GM12892 (cell line): ENCODE measurements at regions not wholly inside any gene's neighbourhood (a gene's known extent, or its start where the extent isn't known, plus 50 kb on each side); places are given as distances from the start of the nearest gene placed in this dataset.

Source experiments
- DNase-seq: peaks from one replicate; pipeline ENCODE4 v3.0.0; 2011; ENCODE audit not compliant: insufficient read length
- FAIRE-seq: peaks from 2 replicates; lab custom pipeline; 2011; peaks lifted over from hg19 to GRCh38; lab: Jason Lieb, UNC
- POLR2A ChIP-seq: IDR thresholded peaks from 2 replicates; pipeline ENCODE4 v1.6.1; 2011; ENCODE audit warnings: low read depth, low read length, control low read depth
- POLR2AphosphoS5 ChIP-seq: IDR thresholded peaks from 2 replicates; pipeline ENCODE4 v1.6.1; 2011; ENCODE audit warnings: low read depth, low read length, control low read depth
- TAF1 ChIP-seq: IDR thresholded peaks from 2 replicates; pipeline ENCODE4 v1.6.1; 2011; ENCODE audit warnings: low read depth, mild to moderate bottlenecking, control low read depth, low read length, borderline replicate concordance

GRCh38 chr18:75875559-75875958 is 448.1 kb upstream of the SMIM21 start:
- no peak for TF ChIP-seq POLR2AphosphoS5
- no peak for FAIRE-seq
- DNase-seq = no peak

- TF ChIP-seq TAF1 = no peak
- TF ChIP-seq POLR2A = no peak
- no peak for TF ChIP-seq POLR2AphosphoS5
- no peak for FAIRE-seq
These were observed 447.0 kb upstream of the SMIM21 start for GRCh38 chr18:75874401-75875089.

GRCh38 chr18:75871596-75871995 is 444.1 kb upstream of the SMIM21 start:
- DNase-seq (no peak), FAIRE-seq (no peak)
- TF ChIP-seq POLR2A = no peak
- no peak for TF ChIP-seq POLR2AphosphoS5
- no peak for TF ChIP-seq TAF1

More at GRCh38 chr18:75874401-75875089, 447.0 kb upstream of the SMIM21 start:
- DNase-seq = no peak

- no peak for TF ChIP-seq TAF1
- DNase-seq (no peak), FAIRE-seq (no peak)
These were observed 441.7 kb upstream of the SMIM21 start for GRCh38 chr18:75869162-75869561.

GRCh38 chr18:75868031-75868430 is 440.5 kb upstream of the SMIM21 start:
- FAIRE-seq (no peak), DNase-seq (no peak)
- TF ChIP-seq TAF1 (no peak), POLR2AphosphoS5 (no peak), POLR2A (no peak)

- TF ChIP-seq POLR2AphosphoS5 (no peak), POLR2A (no peak), TAF1 (no peak)
- DNase-seq = no peak
- FAIRE-seq = no peak
These were observed 438.1 kb upstream of the SMIM21 start for GRCh38 chr18:75865639-75866038.

- FAIRE-seq (no peak), DNase-seq (no peak)
- TF ChIP-seq POLR2A (no peak), TAF1 (no peak), POLR2AphosphoS5 (no peak)
These were observed 437.3 kb upstream of the SMIM21 start for GRCh38 chr18:75864816-75865215.

- TF ChIP-seq POLR2AphosphoS5 (no peak), POLR2A (no peak), TAF1 (no peak)
- no peak for FAIRE-seq
- DNase-seq = no peak
These were observed 436.2 kb upstream of the SMIM21 start for GRCh38 chr18:75863696-75864095.

GRCh38 chr18:75862458-75862857 is 435.0 kb upstream of the SMIM21 start:
- TF ChIP-seq POLR2AphosphoS5 (no peak), POLR2A (no peak), TAF1 (no peak)
- no peak for DNase-seq
- no peak for FAIRE-seq

- FAIRE-seq = no peak
- TF ChIP-seq POLR2A (no peak), POLR2AphosphoS5 (no peak), TAF1 (no peak)
- no peak for DNase-seq
These were observed 432.7 kb upstream of the SMIM21 start for GRCh38 chr18:75860166-75860565.

- DNase-seq (no peak), FAIRE-seq (no peak)
- TF ChIP-seq TAF1 = no peak
- no peak for TF ChIP-seq POLR2A
- no peak for TF ChIP-seq POLR2AphosphoS5
These were observed 432.0 kb upstream of the SMIM21 start for GRCh38 chr18:75859533-75859932.

GRCh38 chr18:75858754-75859153 is 431.3 kb upstream of the SMIM21 start:
- DNase-seq (no peak), FAIRE-seq (no peak)
- no peak for TF ChIP-seq POLR2AphosphoS5
- TF ChIP-seq TAF1 = no peak
- no peak for TF ChIP-seq POLR2A
